MM.1S (cell line): ENCODE measurements at regions not wholly inside any gene's neighbourhood (a gene's known extent, or its start where the extent isn't known, plus 50 kb on each side); places are given as distances from the start of the nearest gene placed in this dataset.

Source experiments
- DNase-seq: peaks from one replicate; pipeline ENCODE4 v3.0.0-alpha.2; 2015
- H2AFZ ChIP-seq: fragments of 300-600 bp; sonication (generic); 2 replicates; pipeline ENCODE4 v1.6.0; 2016; ENCODE audit warnings: antibody characterized with exemption, low read length
- H3F3A ChIP-seq: fragments of 300-600 bp; sonication (generic); 2 replicates; pipeline ENCODE4 v1.6.1; 2016; ENCODE audit warnings: mild to moderate bottlenecking, antibody characterized with exemption, low read length, moderate library complexity, mixed read lengths; ENCODE audit not compliant: insufficient read depth
- H3K27ac ChIP-seq: fragments of 300-600 bp; sonication (generic); 2 replicates; pipeline ENCODE4 v1.5.1; 2016; ENCODE audit warnings: mild to moderate bottlenecking, low read length
- H3K27me3 ChIP-seq: fragments of 300-600 bp; sonication (generic); replicated peaks from 2 replicates; pipeline ENCODE4 v1.6.0; 2016; ENCODE audit warnings: low read length; ENCODE audit not compliant: insufficient read depth
- H3K36me3 ChIP-seq: fragments of 300-600 bp; sonication (generic); replicated peaks from 2 replicates; pipeline ENCODE4 v1.6.1; 2016; ENCODE audit warnings: mild to moderate bottlenecking, low read length, mixed read lengths; ENCODE audit not compliant: insufficient read depth
- H3K4me1 ChIP-seq: fragments of 300-600 bp; sonication (generic); 2 replicates; pipeline ENCODE4 v1.6.1; 2016; ENCODE audit warnings: low read length, mixed read lengths
- H3K4me2 ChIP-seq: fragments of 300-600 bp; sonication (generic); 2 replicates; pipeline ENCODE4 v1.6.0; 2016; ENCODE audit warnings: low read depth, low read length
- H3K4me3 ChIP-seq: fragments of 300-600 bp; sonication (generic); 2 replicates; pipeline ENCODE4 v1.5.1; 2016; ENCODE audit warnings: low read length, mixed read lengths
- H3K79me2 ChIP-seq: fragments of 300-600 bp; sonication (generic); 2 replicates; pipeline ENCODE4 v1.6.1; 2016; ENCODE audit warnings: mixed run types, low read length, mixed read lengths
- H3K9ac ChIP-seq: fragments of 300-600 bp; sonication (generic); 2 replicates; pipeline ENCODE4 v1.6.1; 2016; ENCODE audit warnings: low read length, mixed read lengths
- H3K9me2 ChIP-seq: fragments of 300-600 bp; sonication (generic); replicated peaks from 2 replicates; pipeline ENCODE4 v1.6.1; 2016; ENCODE audit warnings: mild to moderate bottlenecking, low read length, mixed read lengths; ENCODE audit not compliant: insufficient read depth
- H3K9me3 ChIP-seq: fragments of 300-600 bp; sonication (generic); replicated peaks from 2 replicates; pipeline ENCODE4 v1.6.1; 2016; ENCODE audit warnings: mild to moderate bottlenecking, low read length, mixed read lengths; ENCODE audit not compliant: insufficient read depth
- H4K20me1 ChIP-seq: fragments of 300-600 bp; sonication (generic); 2 replicates; pipeline ENCODE4 v1.6.1; 2016; ENCODE audit warnings: mild to moderate bottlenecking, low read length, moderate library complexity, mixed read lengths; ENCODE audit not compliant: insufficient read depth
- EZH2 ChIP-seq: fragments of 300-600 bp; sonication (generic); optimal IDR thresholded peaks from 2 replicates; pipeline ENCODE3; 2017; ENCODE audit warnings: low read depth, mild to moderate bottlenecking, antibody characterized with exemption, low read length, mixed read lengths
- EZH2phosphoT487 ChIP-seq: fragments of 300-600 bp; sonication (generic); IDR thresholded peaks from 2 replicates; pipeline ENCODE4 v1.6.1; 2018; ENCODE audit warnings: antibody characterized with exemption, low read length
- TF ChIP-seq, protein P1 (sequence below): fragments of 300-600 bp; sonication (generic); IDR thresholded peaks from 2 replicates; pipeline ENCODE4 v1.5.1; 2016; ENCODE audit warnings: antibody characterized with exemption, low read length, mixed read lengths

DNA sequence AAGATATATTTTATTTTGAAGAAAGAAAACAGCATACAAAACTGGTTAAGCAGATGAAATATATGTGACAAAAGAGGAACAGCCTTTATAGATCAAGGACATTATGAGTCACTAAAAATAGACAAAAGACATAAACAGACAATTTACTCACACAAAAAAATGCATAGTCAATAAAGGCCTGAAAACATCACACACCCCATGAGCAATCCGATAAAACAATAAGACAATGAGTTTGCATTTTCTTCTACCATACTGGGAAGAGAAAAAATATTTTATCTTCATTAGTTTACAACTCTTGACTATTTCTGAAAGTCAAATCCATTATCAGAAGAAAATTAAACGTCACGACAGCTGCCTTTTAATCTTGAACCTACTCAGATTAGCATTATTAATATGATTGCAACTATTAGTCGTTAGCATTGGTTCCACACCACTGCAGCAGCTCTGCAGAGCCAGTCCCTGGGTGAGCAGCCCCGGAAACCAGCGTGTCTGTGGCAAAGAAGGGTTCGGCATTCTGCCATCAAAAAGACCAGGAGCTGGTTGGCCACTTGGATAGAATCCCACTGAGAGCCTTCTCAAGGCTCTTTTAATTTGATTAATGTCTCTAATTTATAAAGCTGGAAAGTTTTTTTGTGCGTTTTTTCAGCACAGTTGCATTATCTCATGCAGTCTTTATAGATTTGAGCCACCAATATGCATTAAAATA is 305.4 kb upstream of the SHH start:
- Histone ChIP-seq H3K27me3 (peaks cover 38% of the 10 kb centered on the region), H3K79me2 (no peaks in the 10 kb centered on the region), H3K9me2 (no peaks in the 10 kb centered on the region), H3K4me3 (no peak overlapping the region), H3K27ac (no peak overlapping the region), H3K9ac (no peak overlapping the region), H3F3A (no peaks in the 10 kb centered on the region), H2AFZ (no peak overlapping the region), H3K4me2 (no peak overlapping the region), H3K9me3 (no peaks in the 10 kb centered on the region), H3K36me3 (no peaks in the 10 kb centered on the region), H3K4me1 (no peaks in the 10 kb centered on the region), H4K20me1 (no peaks in the 10 kb centered on the region)
- no peak for DNase-seq
- no peak for TF ChIP-seq EZH2phosphoT487
- no peak for TF ChIP-seq EZH2
- TF ChIP-seq, protein P1, sequence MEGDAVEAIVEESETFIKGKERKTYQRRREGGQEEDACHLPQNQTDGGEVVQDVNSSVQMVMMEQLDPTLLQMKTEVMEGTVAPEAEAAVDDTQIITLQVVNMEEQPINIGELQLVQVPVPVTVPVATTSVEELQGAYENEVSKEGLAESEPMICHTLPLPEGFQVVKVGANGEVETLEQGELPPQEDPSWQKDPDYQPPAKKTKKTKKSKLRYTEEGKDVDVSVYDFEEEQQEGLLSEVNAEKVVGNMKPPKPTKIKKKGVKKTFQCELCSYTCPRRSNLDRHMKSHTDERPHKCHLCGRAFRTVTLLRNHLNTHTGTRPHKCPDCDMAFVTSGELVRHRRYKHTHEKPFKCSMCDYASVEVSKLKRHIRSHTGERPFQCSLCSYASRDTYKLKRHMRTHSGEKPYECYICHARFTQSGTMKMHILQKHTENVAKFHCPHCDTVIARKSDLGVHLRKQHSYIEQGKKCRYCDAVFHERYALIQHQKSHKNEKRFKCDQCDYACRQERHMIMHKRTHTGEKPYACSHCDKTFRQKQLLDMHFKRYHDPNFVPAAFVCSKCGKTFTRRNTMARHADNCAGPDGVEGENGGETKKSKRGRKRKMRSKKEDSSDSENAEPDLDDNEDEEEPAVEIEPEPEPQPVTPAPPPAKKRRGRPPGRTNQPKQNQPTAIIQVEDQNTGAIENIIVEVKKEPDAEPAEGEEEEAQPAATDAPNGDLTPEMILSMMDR = no peak

DNA sequence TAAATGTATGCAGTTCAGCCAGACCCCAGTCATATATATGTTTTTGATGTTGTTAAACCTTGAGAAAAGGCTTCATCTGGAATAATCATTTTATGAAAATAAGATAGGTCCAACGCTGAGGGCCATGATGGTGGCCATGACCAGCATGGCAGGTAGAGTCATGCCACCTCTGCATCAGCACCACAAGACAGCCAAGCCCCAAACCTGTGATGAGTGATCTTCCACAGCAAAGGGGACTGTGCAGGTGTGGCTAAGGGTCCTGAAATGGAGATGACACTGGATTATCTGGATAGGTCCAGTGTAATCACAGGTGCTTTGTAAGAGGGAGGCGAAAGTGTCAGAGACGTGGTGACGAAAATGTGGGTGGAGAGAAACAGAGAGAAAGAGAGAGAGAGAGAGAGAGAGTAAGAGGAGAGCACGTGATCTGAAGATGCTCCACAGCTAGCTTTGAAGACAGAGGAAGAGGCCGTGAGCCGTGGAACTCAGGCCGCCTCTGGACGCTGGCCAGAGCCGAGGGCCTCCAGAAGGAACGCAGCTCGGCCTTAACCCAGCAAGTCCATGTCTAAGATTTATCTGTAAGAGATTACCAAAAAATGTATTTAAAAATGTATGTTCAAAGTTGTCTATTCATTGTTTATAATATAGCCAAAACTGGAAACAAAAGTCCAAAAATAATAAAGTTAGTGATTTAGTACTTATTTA is 304.4 kb upstream of the SHH start:
- Histone ChIP-seq H3K9me2 (no peaks in the 10 kb centered on the region), H2AFZ (no peak overlapping the region), H3K9me3 (no peaks in the 10 kb centered on the region), H3K4me2 (no peak overlapping the region), H3K79me2 (no peaks in the 10 kb centered on the region), H3K4me1 (no peaks in the 10 kb centered on the region), H3K4me3 (no peak overlapping the region), H4K20me1 (no peaks in the 10 kb centered on the region), H3K9ac (no peak overlapping the region), H3K27ac (no peak overlapping the region), H3K36me3 (no peaks in the 10 kb centered on the region), H3K27me3 (peaks cover 46% of the 10 kb centered on the region), H3F3A (no peaks in the 10 kb centered on the region)
- DNase-seq = no peak
- TF ChIP-seq, protein P1 = no peak
- no peak for TF ChIP-seq EZH2phosphoT487
- TF ChIP-seq EZH2 = no peak

DNA sequence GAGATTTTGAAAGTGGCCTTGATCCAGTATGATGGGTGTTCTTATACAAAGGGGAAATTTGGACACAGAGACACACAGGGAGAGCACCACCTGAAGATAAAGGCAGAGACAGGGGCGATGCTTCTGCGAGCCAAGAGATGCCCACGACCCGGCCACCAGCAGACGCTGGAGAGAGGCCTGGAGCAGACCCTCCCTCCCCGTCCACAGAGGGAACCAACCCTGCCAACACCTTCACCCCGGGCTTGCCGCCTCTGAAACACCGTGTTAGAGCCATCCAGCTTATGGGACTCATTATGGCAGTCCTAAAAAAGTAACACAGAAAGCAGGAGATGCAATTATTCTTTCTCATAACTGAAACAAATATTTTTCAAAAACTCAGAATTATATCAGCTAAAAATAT is 303.3 kb upstream of the SHH start:
- no peak overlapping the region for H3K9ac ChIP-seq
- no peaks in the 10 kb centered on the region for H4K20me1 ChIP-seq
- no peaks in the 10 kb centered on the region for H3F3A ChIP-seq
- DNase-seq = no peak
- H3K79me2 ChIP-seq = no peaks in the 10 kb centered on the region
- H3K4me2 ChIP-seq = no peak overlapping the region
- no peaks in the 10 kb centered on the region for H3K4me1 ChIP-seq
- no peak overlapping the region for H3K4me3 ChIP-seq
- H3K9me2 ChIP-seq = no peaks in the 10 kb centered on the region
- peaks cover 40% of the 10 kb centered on the region for H3K27me3 ChIP-seq
- H3K9me3 ChIP-seq = no peaks in the 10 kb centered on the region
- no peak overlapping the region for H2AFZ ChIP-seq
- H3K27ac ChIP-seq = no peak overlapping the region
- TF ChIP-seq EZH2phosphoT487 = no peak
- TF ChIP-seq, protein P1 = no peak
- TF ChIP-seq EZH2 = no peak
- H3K36me3 ChIP-seq = no peaks in the 10 kb centered on the region
